H54 (cell line): ENCODE measurements at regions not wholly inside any gene's neighbourhood (a gene's known extent, or its start where the extent isn't known, plus 50 kb on each side); places are given as distances from the start of the nearest gene placed in this dataset.

Source experiments
- DNase-seq: peaks from one replicate; pipeline ENCODE4 v3.0.0; 2011; ENCODE audit warnings: low spot score, mixed read lengths; ENCODE audit not compliant: insufficient read length
- FAIRE-seq: peaks from 3 replicates; lab custom pipeline; 2011; peaks lifted over from hg19 to GRCh38; lab: Jason Lieb, UNC
- POLR2A ChIP-seq: IDR thresholded peaks from 2 replicates; pipeline ENCODE4 v1.6.1; 2011; ENCODE audit warnings: low read depth, mild to moderate bottlenecking, low read length

- no peak for FAIRE-seq
- TF ChIP-seq POLR2A, result no peak
- no peak for DNase-seq
Measured at GRCh38 chr21:36235058-36235582, 78.5 kb downstream of the DOP1B start.

DNA sequence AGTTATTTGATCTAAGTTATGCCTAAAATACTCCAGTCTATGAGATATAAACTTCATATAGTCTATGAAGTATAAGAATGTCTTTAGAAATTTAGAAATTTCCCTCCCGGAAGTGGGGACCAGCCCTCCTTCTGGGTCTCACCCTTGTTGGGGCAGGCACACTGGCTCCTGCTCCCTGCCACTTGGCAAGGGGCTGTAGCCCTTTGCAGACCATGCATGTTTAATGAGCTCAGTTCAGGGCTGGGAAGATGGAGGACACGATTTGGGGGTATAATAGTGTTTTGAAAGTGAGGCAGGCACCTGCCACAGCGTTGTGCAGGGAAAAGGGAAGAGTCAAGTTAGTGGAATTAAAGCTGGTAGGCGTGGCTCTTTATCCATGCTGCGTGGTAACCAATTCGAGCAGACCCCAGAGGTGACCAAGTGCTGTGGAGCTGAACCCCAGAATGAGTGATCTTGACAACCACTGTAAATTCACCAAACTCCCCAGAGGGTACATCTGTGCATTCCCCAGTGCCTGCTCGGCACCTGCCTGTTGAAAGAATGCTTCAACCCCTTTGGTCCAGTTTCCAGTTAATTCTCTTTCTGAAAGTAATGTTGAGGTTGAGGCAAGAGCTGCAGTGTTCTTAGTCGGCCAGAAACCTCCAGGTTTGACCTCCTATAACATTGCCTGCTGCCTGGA is 79.6 kb downstream of the DOP1B start:
- no peak for TF ChIP-seq POLR2A
- no peak for DNase-seq
- no peak for FAIRE-seq

DNA sequence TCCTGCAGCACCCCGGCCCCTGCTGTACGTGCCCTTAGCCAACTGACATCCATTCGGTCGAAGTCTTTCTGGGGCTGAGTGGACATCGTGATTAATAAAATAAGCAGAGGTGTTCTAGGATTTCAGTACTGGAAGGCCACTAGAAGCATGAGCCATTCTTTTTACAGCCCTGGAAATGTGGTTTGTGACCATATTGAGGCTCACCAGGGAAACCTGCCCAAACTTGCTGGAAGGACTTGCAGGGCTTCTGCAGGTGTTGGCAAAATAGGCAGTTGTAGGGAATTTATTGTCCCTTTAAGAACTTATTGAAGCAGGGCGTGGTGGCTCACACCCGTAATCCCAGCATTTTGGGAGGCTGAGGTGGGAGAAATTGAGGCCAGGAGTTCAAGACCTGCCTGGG is 80.8 kb downstream of the DOP1B start:
- DNase-seq (no peak), FAIRE-seq (no peak)
- no peak for TF ChIP-seq POLR2A

DNA sequence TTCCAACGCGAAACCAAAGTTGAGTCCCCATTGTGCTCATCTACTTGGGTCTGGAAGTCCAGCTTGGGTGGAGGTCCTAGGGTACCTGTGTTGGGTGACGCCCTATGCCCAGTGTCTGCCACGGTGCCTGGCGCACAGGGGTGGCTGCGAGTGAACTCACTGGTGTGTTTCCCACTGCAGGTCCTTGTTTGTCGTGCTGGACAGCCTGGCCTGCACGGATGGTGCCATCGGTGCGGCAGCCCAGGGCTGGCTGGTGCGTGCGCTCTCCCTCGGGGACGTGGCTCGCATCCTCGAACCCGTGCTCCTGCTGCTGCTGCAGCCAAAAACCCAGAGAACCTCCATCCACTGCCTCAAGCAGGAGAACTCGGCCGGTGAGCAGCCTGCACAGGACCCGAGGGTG is 80.4 kb upstream of the MORC3 start:
- TF ChIP-seq POLR2A, result no peak
- FAIRE-seq (no peak), DNase-seq (no peak)

DNA sequence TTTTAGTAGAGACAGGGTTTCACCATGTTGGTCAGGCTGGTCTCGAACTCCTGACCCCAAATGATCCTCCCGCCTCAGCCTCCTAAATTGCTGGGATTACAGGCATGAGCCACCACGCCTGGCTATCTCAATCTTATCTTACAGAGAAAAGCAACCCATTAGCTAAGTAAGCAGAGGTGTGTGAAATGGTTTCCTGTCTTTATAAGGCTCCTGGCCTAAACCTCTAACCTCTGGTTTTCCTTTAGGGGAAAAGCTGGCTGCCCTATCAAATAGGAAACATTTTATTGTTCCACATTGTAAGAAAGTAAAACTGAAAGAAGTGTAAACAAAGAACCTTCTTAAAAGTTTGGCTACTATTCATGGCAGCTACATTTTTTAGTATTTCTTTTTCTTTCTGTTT is 78.3 kb upstream of the MORC3 start:
- no peak for FAIRE-seq
- TF ChIP-seq POLR2A, result no peak
- no peak for DNase-seq

- FAIRE-seq (no peak), DNase-seq (no peak)
- no peak for TF ChIP-seq POLR2A
Measured at GRCh38 chr21:36245115-36245514, 74.9 kb upstream of the MORC3 start.

GRCh38 chr21:36245649-36246048 is 74.3 kb upstream of the MORC3 start:
- FAIRE-seq (no peak), DNase-seq (no peak)
- no peak for TF ChIP-seq POLR2A

DNA sequence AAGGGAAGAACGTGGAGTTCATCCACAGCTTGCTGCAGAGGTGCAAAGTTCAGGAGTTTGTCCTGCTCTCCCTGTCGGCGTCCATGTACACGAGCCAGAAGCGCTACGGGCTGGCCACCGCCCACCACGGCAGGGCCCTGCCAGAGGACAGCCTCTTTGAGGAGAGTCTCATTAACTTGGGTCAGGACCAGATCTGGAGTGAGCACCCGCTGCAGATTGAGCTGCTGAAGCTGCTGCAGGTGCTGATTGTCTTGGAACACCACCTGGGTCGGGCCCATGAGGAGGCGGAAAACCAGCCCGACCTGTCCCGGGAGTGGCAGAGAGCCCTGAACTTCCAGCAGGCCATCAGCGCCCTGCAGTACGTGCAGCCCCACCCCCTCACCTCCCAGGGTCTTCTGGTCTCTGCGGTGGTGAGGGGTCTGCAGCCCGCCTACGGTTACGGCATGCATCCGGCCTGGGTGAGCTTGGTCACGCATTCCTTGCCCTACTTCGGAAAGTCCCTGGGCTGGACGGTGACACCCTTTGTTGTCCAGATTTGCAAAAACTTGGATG is 73.8 kb upstream of the MORC3 start:
- DNase-seq (no peak), FAIRE-seq (no peak)
- TF ChIP-seq POLR2A, result no peak

GRCh38 chr21:36247316-36248010 is 72.5 kb upstream of the MORC3 start:
- no peak for FAIRE-seq
- no peak for DNase-seq
- TF ChIP-seq POLR2A, result no peak

GRCh38 chr21:36249576-36250422 is 70.2 kb upstream of the MORC3 start:
- DNase-seq, result no peak
- TF ChIP-seq POLR2A, result no peak
- no peak for FAIRE-seq

GRCh38 chr21:36250423-36251075 is 69.4 kb upstream of the MORC3 start:
- FAIRE-seq, result no peak
- no peak for TF ChIP-seq POLR2A
- no peak for DNase-seq

DNA sequence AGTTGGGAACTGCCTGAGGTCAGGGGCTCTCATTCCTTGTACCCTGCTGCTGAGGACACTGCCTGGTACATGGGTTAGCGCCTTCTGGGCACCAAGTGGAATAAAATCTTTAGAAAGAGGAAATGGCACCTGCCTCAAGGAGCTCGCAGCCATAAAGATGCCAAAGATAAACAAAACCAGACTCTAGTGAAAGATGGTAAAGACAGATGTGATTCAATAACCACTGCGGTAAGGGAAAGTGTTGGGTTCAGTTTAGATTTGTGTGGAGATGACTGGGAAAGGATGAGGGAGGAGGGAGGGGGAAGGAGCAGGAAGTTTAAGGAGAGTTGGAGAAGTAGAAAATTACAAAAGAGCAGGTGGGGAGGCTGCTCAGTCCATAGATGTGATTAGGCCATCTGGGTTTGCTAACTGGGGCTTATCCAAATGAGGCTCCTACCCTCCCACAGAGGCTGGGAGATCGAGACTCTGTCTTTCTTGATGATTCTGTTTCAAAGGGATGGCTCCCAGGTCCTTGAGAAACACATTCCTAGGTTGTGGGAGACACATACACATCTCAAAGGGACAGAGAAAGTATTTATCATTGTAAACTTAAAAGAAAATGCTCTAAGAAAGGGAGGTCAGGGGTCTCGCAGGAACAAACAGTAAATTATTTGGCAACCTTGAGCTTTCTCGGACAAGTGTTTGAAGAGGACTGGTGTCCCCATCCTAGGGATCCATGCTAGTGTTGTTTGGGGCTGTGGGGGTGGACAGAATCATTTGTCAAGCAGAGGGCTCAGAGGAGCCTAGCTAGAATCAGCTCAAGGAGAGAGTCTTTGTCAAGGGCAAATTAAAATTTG is 65.7 kb upstream of the MORC3 start:
- DNase-seq, result no peak
- FAIRE-seq, result no peak
- no peak for TF ChIP-seq POLR2A
